OCI-LY1 (cell line): ENCODE measurements at regions not wholly inside any gene's neighbourhood (a gene's known extent, or its start where the extent isn't known, plus 50 kb on each side); places are given as distances from the start of the nearest gene placed in this dataset.

ENCODE experiments used
- CTCF ChIP-seq: fragments of 200-600 bp; sonication (generic), shearing (Covaris generic); IDR thresholded peaks from 2 replicates; pipeline ENCODE4 v1.5.1; 2017; ENCODE audit warnings: mild to moderate bottlenecking, antibody characterized with exemption, low read length, moderate library complexity, mixed read lengths
- EZH2 ChIP-seq: fragments of 200-600 bp; sonication (generic), shearing (Covaris generic); IDR thresholded peaks from 2 replicates; pipeline ENCODE4 v1.8.0; 2017; ENCODE audit warnings: borderline replicate concordance, mixed run types, mild to moderate bottlenecking, antibody characterized with exemption, low read length, moderate library complexity, mixed read lengths

- TF ChIP-seq CTCF (no peak), EZH2 (no peak)
These were observed 656.2 kb downstream of the GBE1 start for GRCh38 chr3:81105206-81105605.
